ENCODE measurements at regions not wholly inside any gene's neighbourhood (a gene's known extent, or its start where the extent isn't known, plus 50 kb on each side); places are given as distances from the start of the nearest gene placed in this dataset.

GRCh38 chr11:45481026-45481425 lies 184.4 kb downstream of the CHST1 start:
- H3K4me3 ChIP-seq (ENCODE audit: low read depth, low read length) = no peak overlapping the region
- in situ Hi-C loops (cut with HindIII; ENCODE audit: low sequenced_read_pairs) = no loop called here
- TF ChIP-seq CTCF (IDR thresholded peaks at IDR 0.05; ENCODE audit: low read depth, low read length) = no peak
- DNase-seq (ENCODE audit: low read depth, low spot score) = no peak

DNA sequence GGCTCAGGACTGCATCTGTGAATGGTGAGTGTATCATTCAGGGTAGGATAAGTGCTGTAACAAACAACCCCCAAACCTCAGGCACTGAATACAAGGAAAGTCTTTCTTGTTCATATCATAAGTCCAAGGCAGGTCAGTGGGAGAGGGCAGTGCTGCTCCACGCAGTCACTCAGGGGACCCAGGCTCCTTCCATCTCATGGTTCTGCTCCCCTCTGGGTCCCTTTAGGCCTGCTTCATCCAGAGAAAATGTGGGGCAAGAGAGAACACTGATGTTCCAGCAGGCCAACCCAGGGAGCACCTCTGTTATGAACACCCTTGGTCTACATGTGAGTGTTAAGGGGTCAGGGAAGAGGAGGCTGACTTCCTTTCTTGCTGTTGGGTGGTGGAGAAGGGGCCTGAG lies 187.8 kb downstream of the CHST1 start:
- in situ Hi-C loops (cut with HindIII; ENCODE audit: low sequenced_read_pairs) = no loop called here
- DNase-seq (ENCODE audit: low read depth, low spot score) = no peak
- no peak overlapping the region for H3K4me3 ChIP-seq (ENCODE audit: low read depth, low read length)
- no peak for TF ChIP-seq CTCF (IDR thresholded peaks at IDR 0.05; ENCODE audit: low read depth, low read length)

GRCh38 chr11:45476126-45476525 lies 189.3 kb downstream of the CHST1 start:
- no peak for DNase-seq (ENCODE audit: low read depth, low spot score)
- no peak overlapping the region for H3K4me3 ChIP-seq (ENCODE audit: low read depth, low read length)
- no peak for TF ChIP-seq CTCF (IDR thresholded peaks at IDR 0.05; ENCODE audit: low read depth, low read length)
- in situ Hi-C loops (cut with HindIII; ENCODE audit: low sequenced_read_pairs) = no loop called here

DNA sequence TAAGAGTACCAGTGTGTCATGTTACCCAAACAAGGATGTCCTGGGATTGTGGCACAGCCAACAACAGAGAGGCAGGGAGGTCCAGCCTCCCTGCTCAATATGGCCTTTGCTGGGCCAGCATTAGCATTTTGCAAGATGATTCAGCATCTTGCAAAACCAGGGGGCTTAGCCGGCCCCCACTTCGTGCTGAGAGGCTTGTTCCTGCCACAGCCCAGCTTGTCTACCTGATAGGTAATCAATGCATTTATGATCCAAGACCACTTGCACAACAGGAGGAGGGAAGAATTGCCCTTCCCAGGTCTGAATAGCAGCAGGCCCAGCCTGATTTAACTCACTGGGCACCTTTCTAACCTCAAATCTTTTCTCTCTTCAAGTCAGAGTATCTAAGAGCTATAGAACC lies 189.0 kb upstream of the SYT13 start:
- DNase-seq (ENCODE audit: low read depth, low spot score) = no peak
- H3K4me3 ChIP-seq (ENCODE audit: low read depth, low read length) = no peak overlapping the region
- in situ Hi-C loops (cut with HindIII; ENCODE audit: low sequenced_read_pairs) = no loop called here
- TF ChIP-seq CTCF (IDR thresholded peaks at IDR 0.05; ENCODE audit: low read depth, low read length) = no peak

DNA sequence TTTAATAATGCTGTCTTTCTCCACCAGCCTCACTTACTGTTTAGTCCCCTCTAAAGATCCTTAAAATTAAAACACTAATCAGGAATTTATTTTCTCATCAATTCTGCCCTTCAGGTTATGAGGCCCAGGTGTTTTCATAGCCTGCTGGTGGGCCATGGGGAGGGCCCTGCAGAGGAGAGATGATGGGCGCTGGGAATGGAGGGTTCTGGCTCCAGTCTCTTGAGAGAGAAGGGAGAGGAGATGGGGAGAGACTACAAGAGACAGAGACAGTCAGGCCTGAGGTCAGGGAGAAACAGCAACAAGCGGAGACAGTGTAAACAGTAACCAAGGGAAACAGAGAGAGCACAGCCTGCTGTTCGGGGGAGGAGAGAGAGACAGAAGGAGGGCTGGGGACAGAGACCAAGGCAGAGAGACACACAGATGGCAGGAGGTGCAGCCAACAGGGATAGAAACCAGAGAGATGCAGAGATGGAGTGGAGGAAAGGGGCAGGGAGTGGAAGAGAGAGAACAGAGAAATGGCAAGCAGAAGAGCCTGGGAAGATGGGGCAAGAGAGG lies 187.3 kb upstream of the SYT13 start:
- DNase-seq (ENCODE audit: low read depth, low spot score) = no peak
- no peak overlapping the region for H3K4me3 ChIP-seq (ENCODE audit: low read depth, low read length)
- in situ Hi-C loops (cut with HindIII; ENCODE audit: low sequenced_read_pairs) = no loop called here
- no peak for TF ChIP-seq CTCF (IDR thresholded peaks at IDR 0.05; ENCODE audit: low read depth, low read length)

GRCh38 chr11:45472716-45473317 lies 186.7 kb upstream of the SYT13 start:
- H3K4me3 ChIP-seq (ENCODE audit: low read depth, low read length) = no peak overlapping the region
- TF ChIP-seq CTCF (IDR thresholded peaks at IDR 0.05; ENCODE audit: low read depth, low read length) = no peak
- in situ Hi-C loops (cut with HindIII; ENCODE audit: low sequenced_read_pairs) = no loop called here
- no peak for DNase-seq (ENCODE audit: low read depth, low spot score)

Measured in astrocyte of the spinal cord (primary cell).